Caco-2 (cell line): ENCODE measurements at regions not wholly inside any gene's neighbourhood (a gene's known extent, or its start where the extent isn't known, plus 50 kb on each side); places are given as distances from the start of the nearest gene placed in this dataset.

ENCODE experiments used
- BruUV-seq: library from RNA; stranded (reverse); fragments of 400-500 nt; replicated peaks from 2 replicates; lab custom pipeline; 2021; lab: Mats Ljungman, UMichigan
- CTCF ChIA-PET: fragments of 300-600 bp; sonication (Branson Sonifier 250); formaldehyde crosslinking; loops from one replicate; lab custom pipeline; 2022; ENCODE audit warnings: antibody characterized with exemption; lab: Charles Lee
- POLR2A ChIA-PET: fragments of 300-600 bp; sonication (Branson Sonifier 250); formaldehyde crosslinking; loops from one replicate; lab custom pipeline; 2022; ENCODE audit warnings: antibody characterized with exemption; lab: Charles Lee
- DNase-seq, 2 experiments: peaks; one replicate each; pipeline versions ENCODE4 v3.0.0 to v3.0.0-alpha.2; 2020 to 2022
- H3K27me3 ChIP-seq: replicated peaks from 2 replicates; pipeline ENCODE4 v1.6.0; 2011; ENCODE audit warnings: low read length; ENCODE audit not compliant: control insufficient read depth, insufficient read depth
- H3K36me3 ChIP-seq: 2 replicates; pipeline ENCODE4 v1.5.1; 2011; ENCODE audit warnings: low read length; ENCODE audit not compliant: control insufficient read depth, insufficient read depth
- H3K4me1 ChIP-seq: fragments of 250-450 bp; sonication (Bioruptor Pico); 2 replicates; pipeline ENCODE4 v1.5.1; 2020; ENCODE audit warnings: mild to moderate bottlenecking
- H3K4me3 ChIP-seq: 2 replicates; pipeline ENCODE4 v1.5.1; 2011; ENCODE audit warnings: low read depth, mild to moderate bottlenecking, control low read depth, low read length
- H3K9me3 ChIP-seq: fragments of 250-450 bp; sonication (Bioruptor Pico); 2 replicates; pipeline ENCODE4 v1.5.1; 2020; ENCODE audit warnings: mild to moderate bottlenecking, moderate library complexity
- H3K27ac Mint-ChIP-seq: one replicate; pipeline ENCODE4 v1.8.0; 2022; ENCODE audit warnings: mixed read lengths; ENCODE audit not compliant: unreplicated experiment
- H3K27me3 Mint-ChIP-seq: one replicate; pipeline ENCODE4 v1.8.0; 2022; ENCODE audit warnings: mixed read lengths; ENCODE audit not compliant: insufficient read depth, unreplicated experiment
- H3K36me3 Mint-ChIP-seq: one replicate; pipeline ENCODE4 v1.8.0; 2022; ENCODE audit warnings: mild to moderate bottlenecking, mixed read lengths; ENCODE audit not compliant: insufficient read depth, unreplicated experiment
- H3K4me1 Mint-ChIP-seq: one replicate; pipeline ENCODE4 v1.8.0; 2022; ENCODE audit warnings: low read depth, mixed read lengths; ENCODE audit not compliant: unreplicated experiment
- H3K4me3 Mint-ChIP-seq: one replicate; pipeline ENCODE4 v1.8.0; 2022; ENCODE audit warnings: mild to moderate bottlenecking, moderate library complexity, mixed read lengths; ENCODE audit not compliant: unreplicated experiment
- H3K9me3 Mint-ChIP-seq: one replicate; pipeline ENCODE4 v1.8.0; 2022; ENCODE audit warnings: mixed read lengths; ENCODE audit not compliant: unreplicated experiment
- CTCF ChIP-seq, 2 experiments: fragments of 200-600 bp in 1 of 2; IDR thresholded peaks; 1 replicate in 1 of 2; 2 replicates in 1 of 2; pipeline versions ENCODE4 v1.5.1 to v1.8.0; 2011 to 2022; ENCODE audit warnings: antibody characterized with exemption in 1 of 2, control low read depth in 1 of 2, inconsistent platforms in 1 of 2, low read depth in 1 of 2, low read length in 1 of 2, mild to moderate bottlenecking in 1 of 2, moderate library complexity in 1 of 2; ENCODE audit not compliant: insufficient read depth in 1 of 2, severe bottlenecking in 1 of 2, unreplicated experiment in 1 of 2
- intact Hi-C: fragments of 100-400 bp; cut with micrococcal nuclease; formaldehyde crosslinking; loops from one replicate; pipeline ENCODE4 v1.10.0; 2022; ENCODE audit not compliant: unreplicated experiment

GRCh38 chr18:11251891-11252270 is 102.5 kb upstream of the PIEZO2 start:
- no peaks in the 10 kb centered on the region for H3K27me3 ChIP-seq
- intact Hi-C loops, result no loop called here
- ChIA-PET POLR2A (no interaction called here), CTCF (no interaction called here)
- no peak overlapping the region for H3K27ac Mint-ChIP-seq
- H3K9me3 Mint-ChIP-seq, result no peaks in the 10 kb centered on the region
- TF ChIP-seq CTCF (IDR thresholded peaks at IDR 0.05; ENCODE audit: insufficient read depth in 1 of 2, low read depth in 1 of 2, low read length in 1 of 2, severe bottlenecking in 1 of 2, unreplicated experiment in 1 of 2), result no peak
- no peak overlapping the region for H3K4me3 Mint-ChIP-seq
- BruUV-seq, result no TSS peak
- H3K4me1 ChIP-seq, result no peaks in the 10 kb centered on the region
- DNase-seq, result no peak
- peaks cover 10% of the 10 kb centered on the region for H3K4me1 Mint-ChIP-seq
- no peak overlapping the region for H3K4me3 ChIP-seq
- H3K27me3 Mint-ChIP-seq, result no peaks in the 10 kb centered on the region
- no peaks in the 10 kb centered on the region for H3K9me3 ChIP-seq
- no peaks in the 10 kb centered on the region for H3K36me3 ChIP-seq
- no peaks in the 10 kb centered on the region for H3K36me3 Mint-ChIP-seq

GRCh38 chr18:11251229-11251890 is 102.0 kb upstream of the PIEZO2 start:
- Histone ChIP-seq H3K9me3 (no peaks in the 10 kb centered on the region), H3K4me3 (no peak overlapping the region), H3K36me3 (no peaks in the 10 kb centered on the region), H3K4me1 (no peaks in the 10 kb centered on the region), H3K27me3 (no peaks in the 10 kb centered on the region)
- Mint-ChIP-seq H3K27me3 (no peaks in the 10 kb centered on the region), H3K4me3 (no peak overlapping the region), H3K4me1 (peaks cover 10% of the 10 kb centered on the region), H3K9me3 (no peaks in the 10 kb centered on the region), H3K36me3 (no peaks in the 10 kb centered on the region), H3K27ac (no peak overlapping the region)
- DNase-seq, result no peak
- CTCF ChIA-PET, result no interaction called here
- TF ChIP-seq CTCF (IDR thresholded peaks at IDR 0.05; ENCODE audit: insufficient read depth in 1 of 2, low read depth in 1 of 2, low read length in 1 of 2, severe bottlenecking in 1 of 2, unreplicated experiment in 1 of 2), result no peak
- BruUV-seq, result no TSS peak
- POLR2A ChIA-PET, result no interaction called here
- intact Hi-C loops, result no loop called here

- H3K4me1 Mint-ChIP-seq, result peaks cover 10% of the 10 kb centered on the region
- POLR2A ChIA-PET, result no interaction called here
- Histone ChIP-seq H3K9me3 (no peaks in the 10 kb centered on the region), H3K27me3 (no peaks in the 10 kb centered on the region), H3K4me3 (no peak overlapping the region), H3K36me3 (no peaks in the 10 kb centered on the region), H3K4me1 (no peaks in the 10 kb centered on the region)
- no peak overlapping the region for H3K27ac Mint-ChIP-seq
- no TSS peak for BruUV-seq
- intact Hi-C loops, result no loop called here
- no peak overlapping the region for H3K4me3 Mint-ChIP-seq
- TF ChIP-seq CTCF (IDR thresholded peaks at IDR 0.05; ENCODE audit: insufficient read depth in 1 of 2, low read depth in 1 of 2, low read length in 1 of 2, severe bottlenecking in 1 of 2, unreplicated experiment in 1 of 2), result no peak
- no peaks in the 10 kb centered on the region for H3K9me3 Mint-ChIP-seq
- no peaks in the 10 kb centered on the region for H3K27me3 Mint-ChIP-seq
- no peaks in the 10 kb centered on the region for H3K36me3 Mint-ChIP-seq
- CTCF ChIA-PET, result no interaction called here
- no peak for DNase-seq
These were observed 100.0 kb upstream of the PIEZO2 start for GRCh38 chr18:11249391-11249790.
